HEK293 (cell line): ENCODE measurements at regions not wholly inside any gene's neighbourhood (a gene's known extent, or its start where the extent isn't known, plus 50 kb on each side); places are given as distances from the start of the nearest gene placed in this dataset.
A peak's percentile ranks its signal among the peaks of the same experiment; 100 is the strongest.

Experiments used
- CTCF ChIA-PET: fragments of 350-600 bp; formaldehyde crosslinking; extraction: SDS; loops from one replicate; lab custom pipeline; 2021; ENCODE audit warnings: antibody characterized with exemption; lab: Yijun Ruan, JAX
- POLR2A ChIA-PET: fragments of 300-600 bp; formaldehyde crosslinking; extraction: SDS; loops from one replicate; lab custom pipeline; 2020; ENCODE audit warnings: antibody characterized with exemption, inconsistent platforms; lab: Yijun Ruan, JAX
- H3K27ac ChIP-seq: fragments of 200-500 bp; sonication (Bioruptor generic); 2 replicates; pipeline ENCODE4 v1.5.1; 2014; ENCODE audit warnings: low read depth, low read length, control low read depth, inconsistent platforms; ENCODE audit errors: extremely low read depth
- H3K36me3 ChIP-seq, 2 experiments: fragments of 200-500 bp in 1 of 2; sonication (Bioruptor generic) in 1 of 2; 1 replicate in 1 of 2; 2 replicates in 1 of 2; pipeline ENCODE4 v1.5.1; 2014 to 2017; ENCODE audit warnings: inconsistent platforms in 2 of 2, low read length in 2 of 2; ENCODE audit not compliant: control insufficient read depth in 2 of 2, insufficient read depth in 1 of 2
- H3K4me1 ChIP-seq: fragments of 200-500 bp; sonication (Bioruptor generic); 2 replicates; pipeline ENCODE4 v1.5.1; 2014; ENCODE audit warnings: mild to moderate bottlenecking, low read length, inconsistent platforms; ENCODE audit not compliant: control insufficient read depth, insufficient read depth
- H3K4me3 ChIP-seq: 2 replicates; pipeline ENCODE4 v1.5.1; 2011; ENCODE audit warnings: low read depth, mild to moderate bottlenecking, control low read depth, low read length, moderate library complexity
- H3K9me3 ChIP-seq: fragments of 200-500 bp; sonication (Bioruptor generic); 2 replicates; pipeline ENCODE4 v1.5.1; 2014; ENCODE audit warnings: low read depth, low read length, inconsistent platforms; ENCODE audit not compliant: control insufficient read depth, insufficient read depth
- CTCF ChIP-seq: fragments of 450-650 bp; formaldehyde crosslinking; IDR thresholded peaks from 2 replicates; pipeline ENCODE4 v1.5.1; 2016; ENCODE audit warnings: missing biosample characterization, missing genetic modification characterization
- HIC1 ChIP-seq: fragments of 450-650 bp; formaldehyde crosslinking; IDR thresholded peaks from 2 replicates; pipeline ENCODE4 v1.5.1; 2016; ENCODE audit warnings: missing biosample characterization, missing genetic modification characterization
- SCRT2 ChIP-seq: fragments of 450-650 bp; formaldehyde crosslinking; IDR thresholded peaks from 2 replicates; pipeline ENCODE4 v1.5.1; 2016; ENCODE audit warnings: missing biosample characterization, missing genetic modification characterization
- SP2 ChIP-seq: fragments of 450-650 bp; formaldehyde crosslinking; IDR thresholded peaks from 2 replicates; pipeline ENCODE4 v1.5.1; 2016; ENCODE audit warnings: missing biosample characterization, missing genetic modification characterization
- SP3 ChIP-seq: fragments of 450-650 bp; formaldehyde crosslinking; IDR thresholded peaks from 2 replicates; pipeline ENCODE4 v1.5.1; 2016; ENCODE audit warnings: missing biosample characterization, missing genetic modification characterization
- WT1 ChIP-seq: fragments of 450-650 bp; formaldehyde crosslinking; IDR thresholded peaks from 2 replicates; pipeline ENCODE4 v1.5.1; 2016; ENCODE audit warnings: missing biosample characterization, missing genetic modification characterization
- ZBTB8A ChIP-seq: fragments of 450-650 bp; formaldehyde crosslinking; IDR thresholded peaks from 2 replicates; pipeline ENCODE4 v1.5.1; 2016; ENCODE audit warnings: missing biosample characterization, missing genetic modification characterization
- ZFP3 ChIP-seq: fragments of 450-650 bp; formaldehyde crosslinking; IDR thresholded peaks from 2 replicates; pipeline ENCODE4 v1.5.1; 2016; ENCODE audit warnings: low read depth, missing biosample characterization, missing genetic modification characterization
- ZNF138 ChIP-seq: fragments of 450-650 bp; formaldehyde crosslinking; IDR thresholded peaks from 2 replicates; pipeline ENCODE4 v1.5.1; 2016; ENCODE audit warnings: missing biosample characterization, missing genetic modification characterization, borderline replicate concordance
- ZNF146 ChIP-seq: fragments of 450-650 bp; formaldehyde crosslinking; IDR thresholded peaks from 2 replicates; pipeline ENCODE4 v1.5.1; 2016; ENCODE audit warnings: missing biosample characterization, missing genetic modification characterization
- ZNF174 ChIP-seq: fragments of 450-650 bp; formaldehyde crosslinking; IDR thresholded peaks from 2 replicates; pipeline ENCODE4 v1.5.0; 2017; ENCODE audit warnings: missing biosample characterization, mild to moderate bottlenecking, missing genetic modification characterization
- ZNF2 ChIP-seq: fragments of 450-650 bp; formaldehyde crosslinking; IDR thresholded peaks from 2 replicates; pipeline ENCODE4 v1.5.1; 2016; ENCODE audit warnings: missing biosample characterization, missing genetic modification characterization
- ZNF248 ChIP-seq: fragments of 450-650 bp; formaldehyde crosslinking; IDR thresholded peaks from 2 replicates; pipeline ENCODE4 v1.5.1; 2017; ENCODE audit warnings: missing biosample characterization, missing genetic modification characterization
- ZNF274 ChIP-seq, 2 experiments: fragments of 200-500 bp in 1 of 2; fragments of 450-650 bp in 1 of 2; sonication (Bioruptor generic) in 1 of 2; formaldehyde crosslinking in 1 of 2; IDR thresholded peaks; 2 replicates each; pipeline versions ENCODE4 v1.5.1 to v1.6.1; 2014 to 2016; ENCODE audit warnings: borderline replicate concordance in 1 of 2, inconsistent platforms in 1 of 2, low read length in 1 of 2, missing biosample characterization in 1 of 2, missing genetic modification characterization in 1 of 2
- ZNF280C ChIP-seq: fragments of 450-650 bp; formaldehyde crosslinking; IDR thresholded peaks from 2 replicates; pipeline ENCODE4 v1.5.1; 2016; ENCODE audit warnings: missing biosample characterization, missing genetic modification characterization
- ZNF292 ChIP-seq: fragments of 450-650 bp; formaldehyde crosslinking; IDR thresholded peaks from 2 replicates; pipeline ENCODE4 v1.5.1; 2016; ENCODE audit warnings: low read depth, missing biosample characterization, missing genetic modification characterization, borderline replicate concordance
- ZNF488 ChIP-seq: fragments of 450-650 bp; formaldehyde crosslinking; IDR thresholded peaks from 2 replicates; pipeline ENCODE4 v1.5.1; 2016; ENCODE audit warnings: missing biosample characterization, missing genetic modification characterization
- ZNF514 ChIP-seq: fragments of 450-650 bp; formaldehyde crosslinking; IDR thresholded peaks from 2 replicates; pipeline ENCODE4 v1.5.1; 2016; ENCODE audit warnings: missing biosample characterization, missing genetic modification characterization
- ZNF558 ChIP-seq: fragments of 450-650 bp; formaldehyde crosslinking; IDR thresholded peaks from 2 replicates; pipeline ENCODE4 v1.5.1; 2016; ENCODE audit warnings: missing biosample characterization, missing genetic modification characterization
- ZNF654 ChIP-seq: fragments of 450-650 bp; formaldehyde crosslinking; IDR thresholded peaks from 2 replicates; pipeline ENCODE4 v1.5.1; 2016; ENCODE audit warnings: low read depth, missing biosample characterization, missing genetic modification characterization
- ZNF677 ChIP-seq: fragments of 450-650 bp; IDR thresholded peaks from 2 replicates; pipeline ENCODE4 v1.5.0; 2018; ENCODE audit warnings: missing biosample characterization, mild to moderate bottlenecking, missing genetic modification characterization, moderate library complexity
- ZNF777 ChIP-seq: fragments of 450-650 bp; formaldehyde crosslinking; IDR thresholded peaks from 2 replicates; pipeline ENCODE4 v1.5.1; 2017; ENCODE audit warnings: missing biosample characterization, missing genetic modification characterization, borderline replicate concordance
- ZNF830 ChIP-seq: fragments of 450-650 bp; IDR thresholded peaks from 2 replicates; pipeline ENCODE4 v1.5.0; 2018; ENCODE audit warnings: missing biosample characterization, missing genetic modification characterization, low read depth, mild to moderate bottlenecking, moderate library complexity
- ZSCAN4 ChIP-seq: fragments of 450-650 bp; formaldehyde crosslinking; IDR thresholded peaks from 2 replicates; pipeline ENCODE4 v1.5.1; 2017; ENCODE audit warnings: missing biosample characterization, missing genetic modification characterization

GRCh38 chr17:54426296-54426886 lies 474.3 kb upstream of the TOM1L1 start:
- Histone ChIP-seq H3K9me3 (no peaks in the 10 kb centered on the region), H3K36me3 (no peaks in the 10 kb centered on the region), H3K4me1 (no peaks in the 10 kb centered on the region), H3K4me3 (no peak overlapping the region), H3K27ac (no peak overlapping the region)
- POLR2A ChIA-PET: no interaction called here
- TF ChIP-seq ZBTB8A (tag by site-specific recombination): no peak
- TF ChIP-seq ZNF677 (tag by site-specific recombination): no peak
- TF ChIP-seq ZNF654: peak; percentile 32; the same call in 1 of the 2 replicates
- no peak for TF ChIP-seq SP2 (tag by site-specific recombination)
- TF ChIP-seq SCRT2 (tag by site-specific recombination): peak; percentile 55; the same call in 1 of the 2 replicates
- no peak for TF ChIP-seq ZNF2 (tag by site-specific recombination)
- CTCF ChIA-PET: interaction anchor here (0.6 to 1.2 kb wide), 9 partner anchors 20 to 1457 kb away, joined by 3 to 8 read pairs (median 3); no protein-coding TSS in a partner anchor

- ChIA-PET CTCF (no interaction called here), POLR2A (no interaction called here)
- Histone ChIP-seq H3K9me3 (no peaks in the 10 kb centered on the region), H3K36me3 (no peaks in the 10 kb centered on the region), H3K27ac (no peak overlapping the region), H3K4me3 (no peak overlapping the region), H3K4me1 (no peaks in the 10 kb centered on the region)
- no peak for TF ChIP-seq ZNF488 (tag by site-specific recombination)
- no peak for TF ChIP-seq SP3
- TF ChIP-seq ZNF280C (tag by site-specific recombination): no peak
- TF ChIP-seq ZNF830 (tag by site-specific recombination): no peak
- TF ChIP-seq ZNF777 (tag by site-specific recombination): no peak
- TF ChIP-seq ZSCAN4: no peak
- no peak for TF ChIP-seq ZNF558
- TF ChIP-seq ZNF174: no peak
- no peak for TF ChIP-seq ZNF248
- TF ChIP-seq ZNF514: no peak
- TF ChIP-seq ZNF274 (IDR thresholded peaks at IDR 0.05; ENCODE audit: low read length): no peak
- TF ChIP-seq ZNF274 (tag by site-specific recombination; IDR thresholded peaks at IDR 0.05; ENCODE audit: borderline replicate concordance): no peak
- TF ChIP-seq ZFP3: no peak
- TF ChIP-seq WT1: no peak
- TF ChIP-seq ZNF292 (tag by site-specific recombination): no peak
- no peak for TF ChIP-seq HIC1 (tag by site-specific recombination)
- TF ChIP-seq ZNF146 (tag by site-specific recombination): no peak
- no peak for TF ChIP-seq CTCF
- no peak for TF ChIP-seq ZNF138 (tag by site-specific recombination)
These were observed 464.7 kb upstream of the TOM1L1 start for GRCh38 chr17:54435966-54436365.
